Stimulated activated CD4-positive, alpha-beta T cell treated with anti-CD3 and anti-CD28 coated beads, Interleukin-2, amount 100 ng/mL, for 48 hours (primary cell): ENCODE measurements at regions not wholly inside any gene's neighbourhood (a gene's known extent, or its start where the extent isn't known, plus 50 kb on each side); places are given as distances from the start of the nearest gene placed in this dataset.
"Not testable (repeated sequence)": the region's sequence is repeated elsewhere in the genome, so short reads cannot be mapped to it uniquely, and the experiment has no call there.

ENCODE experiments used
- DNase-seq, 2 donors: peaks; one replicate each; pipeline ENCODE4 v3.0.0-alpha.2; 2020

DNA sequence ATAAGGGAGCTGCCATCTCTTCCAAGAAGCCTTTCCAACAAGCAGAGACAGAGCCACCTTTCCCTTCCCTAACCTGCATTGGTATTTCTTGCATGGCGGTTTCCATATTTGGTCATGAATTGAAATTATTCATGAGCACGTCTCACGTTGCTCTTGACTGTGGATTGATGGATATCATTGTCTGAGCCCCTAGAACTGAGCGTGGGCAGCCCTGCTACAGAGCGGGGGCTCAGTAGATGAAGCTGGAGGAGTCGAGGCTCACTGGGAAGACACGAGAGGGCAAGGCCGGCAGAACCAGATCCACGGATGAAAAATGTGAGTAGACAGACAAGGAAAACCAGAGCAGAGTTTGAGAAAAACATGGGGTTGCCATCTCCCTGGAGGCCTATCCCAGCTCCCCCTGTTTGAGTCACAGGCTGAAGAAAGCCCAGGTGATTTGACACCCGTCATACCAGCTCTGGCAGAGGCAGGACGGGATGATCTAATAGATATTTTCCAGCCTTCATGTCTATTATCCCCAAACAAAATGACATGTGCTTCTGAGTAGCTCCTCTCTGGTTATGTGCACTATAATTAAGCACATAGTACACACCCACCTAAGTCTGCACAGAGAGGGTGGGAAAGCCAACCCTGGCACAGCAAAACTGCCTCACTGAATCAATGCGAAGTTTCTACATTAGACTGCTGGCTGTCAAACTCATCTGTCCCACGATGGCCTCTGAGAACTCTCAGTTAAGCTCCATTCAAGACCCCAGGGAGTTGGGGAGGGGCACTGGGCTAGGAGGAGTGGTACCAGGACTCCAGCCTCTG lies 363.5 kb upstream of the KLHL29 start:
- DNase-seq: no peak

DNA sequence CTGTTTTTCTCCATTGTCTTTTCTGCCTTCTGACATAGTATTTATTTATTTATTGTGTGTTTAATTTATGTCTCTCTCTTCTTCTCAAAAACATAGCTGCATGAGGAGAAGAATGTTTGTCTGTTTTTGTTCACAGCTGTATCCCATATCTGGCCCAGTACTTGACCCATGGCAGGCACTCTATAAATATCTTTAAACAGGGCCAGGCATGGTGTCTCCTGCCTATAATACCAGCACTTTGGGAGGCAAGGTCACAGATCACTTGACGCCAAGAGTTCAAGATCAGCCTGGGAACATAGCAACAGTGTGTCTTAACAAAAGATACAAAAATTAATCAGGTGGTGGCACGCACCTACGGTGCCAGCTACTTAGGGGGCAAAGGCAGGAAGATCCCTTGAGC lies 361.3 kb upstream of the KLHL29 start:
- DNase-seq: no peak

DNA sequence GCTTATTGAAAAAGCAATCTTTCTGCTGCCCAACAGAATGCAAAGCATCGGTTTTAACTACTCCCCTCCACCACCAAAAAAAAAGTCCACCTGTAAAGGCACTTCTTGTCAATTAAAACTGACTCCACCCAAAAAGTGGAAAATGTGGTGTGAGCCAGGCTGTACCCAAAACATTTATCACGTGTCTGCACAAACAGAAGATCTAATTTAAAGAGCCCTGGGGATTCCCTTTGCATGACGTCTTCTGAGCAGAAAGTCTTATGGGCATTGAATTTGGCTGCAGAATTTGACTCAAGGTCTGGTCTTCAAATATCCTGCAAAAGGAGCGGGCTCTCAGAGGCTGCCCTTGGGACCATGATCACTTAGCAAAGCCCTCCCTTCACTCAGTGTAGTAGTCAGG lies 358.3 kb upstream of the KLHL29 start:
- DNase-seq: no peak

DNA sequence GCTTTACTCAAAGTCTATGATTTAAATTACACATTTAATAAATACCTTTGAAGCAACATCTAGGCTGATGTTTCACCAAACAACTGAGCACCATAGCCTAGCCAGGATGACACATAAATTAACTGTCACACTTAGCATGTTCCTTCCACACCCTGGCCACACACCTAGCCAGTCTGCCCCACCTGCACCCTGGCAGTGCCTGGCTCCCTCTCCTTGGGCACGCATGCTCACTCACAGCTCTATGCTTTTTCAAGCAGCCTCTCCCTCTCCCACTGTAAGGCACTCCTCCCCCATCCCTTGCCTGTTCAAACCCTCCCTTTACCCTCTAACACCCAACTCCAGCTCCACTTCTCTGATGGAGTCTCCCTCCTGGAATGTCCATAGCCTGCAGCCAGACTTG lies 357.6 kb upstream of the KLHL29 start:
- no peak for DNase-seq

DNA sequence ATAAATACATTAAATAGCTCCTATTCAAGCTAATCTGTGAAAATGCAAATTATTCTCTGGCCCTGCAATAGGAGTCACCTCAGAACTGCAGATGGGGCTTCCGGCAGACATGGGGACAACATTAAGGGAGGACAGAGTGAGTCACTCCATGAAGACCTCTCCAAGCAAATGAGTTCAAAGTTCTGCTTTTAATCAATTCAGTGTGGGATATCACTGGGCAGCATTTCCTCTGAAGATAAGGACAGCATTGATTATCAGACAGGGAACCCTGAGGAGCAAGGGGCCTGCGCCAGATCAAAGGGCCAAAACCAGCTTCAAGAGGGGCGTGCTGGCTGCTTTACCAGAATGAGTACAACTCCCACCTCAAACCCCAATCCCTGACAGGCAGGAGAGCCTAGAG lies 356.9 kb upstream of the KLHL29 start:
- no peak for DNase-seq

DNA sequence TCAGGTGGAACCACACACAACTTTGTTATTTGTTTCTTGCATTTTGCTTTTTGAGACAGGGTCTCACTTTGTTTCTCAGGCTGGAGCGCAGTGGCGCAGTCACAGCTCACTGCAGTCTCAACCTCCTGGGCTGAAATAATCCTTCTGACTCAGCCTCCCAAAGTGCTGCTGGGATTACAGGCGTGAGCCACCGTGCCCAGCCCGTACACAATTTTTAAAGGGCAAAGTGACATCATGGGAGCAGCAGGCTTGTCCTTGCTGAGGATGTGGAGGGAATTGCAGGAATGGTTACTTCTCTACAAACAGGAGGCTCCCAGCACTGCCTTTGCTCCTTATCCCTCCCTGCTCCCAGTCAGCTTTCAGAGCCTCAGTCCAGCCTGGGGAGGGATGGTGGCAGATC lies 355.9 kb upstream of the KLHL29 start:
- no peak for DNase-seq

DNA sequence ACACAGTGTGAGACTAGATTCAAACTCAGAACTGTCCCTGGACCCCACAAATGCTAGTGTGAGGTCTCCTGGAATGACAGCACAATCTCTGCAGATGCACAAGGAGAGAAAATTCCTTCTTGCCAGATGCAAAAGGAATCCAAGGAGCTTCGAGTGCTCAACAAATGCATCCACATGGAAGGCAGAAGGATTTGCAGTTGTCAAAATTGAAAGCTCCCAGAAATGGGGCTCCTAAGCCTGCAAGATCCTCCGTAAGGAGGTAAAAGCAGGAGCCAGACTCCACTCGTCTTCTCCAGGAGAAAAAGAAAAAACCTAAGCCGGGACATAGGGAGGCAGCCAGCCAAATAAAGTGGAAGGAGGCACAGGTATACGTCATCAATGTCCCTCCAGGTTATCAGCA lies 355.0 kb upstream of the KLHL29 start:
- DNase-seq: no peak

DNA sequence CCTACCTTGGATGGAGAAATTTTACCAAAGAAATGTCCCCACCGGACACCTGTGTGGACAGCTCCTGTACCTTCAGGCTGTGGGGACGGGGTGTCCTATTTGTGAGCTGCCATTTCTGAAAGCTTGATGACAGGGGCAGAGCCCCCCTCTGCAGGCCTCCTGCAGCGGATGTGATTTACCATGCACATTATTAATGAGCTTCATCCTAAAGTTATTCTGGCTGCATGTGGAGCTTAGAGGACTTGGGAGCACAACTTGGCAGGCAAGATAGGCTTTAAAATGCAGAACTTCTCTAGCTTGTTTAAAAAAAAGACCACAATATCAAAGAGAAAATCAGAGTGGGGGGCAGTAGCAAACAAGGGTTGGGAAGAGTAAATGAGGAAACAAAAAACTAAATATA lies 350.0 kb upstream of the KLHL29 start:
- DNase-seq: no peak

DNA sequence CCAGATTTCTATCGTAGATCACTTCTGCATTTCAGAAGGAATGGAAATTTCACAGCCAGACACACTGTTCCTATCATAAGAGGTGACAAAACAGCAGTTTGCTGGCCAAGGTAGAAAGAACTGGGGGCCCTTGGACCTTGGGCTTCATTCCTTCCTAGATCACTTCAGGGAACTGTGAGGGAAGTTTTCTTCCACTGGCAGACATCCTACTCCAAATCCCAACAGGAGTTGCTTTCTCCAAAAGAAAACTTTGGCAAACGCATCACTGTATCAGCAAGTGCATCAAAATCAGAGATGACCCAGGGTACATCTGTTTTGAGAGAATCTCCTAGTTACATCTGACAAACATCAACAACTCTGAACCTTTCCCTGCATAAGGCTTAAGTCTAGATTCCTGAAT lies 348.4 kb upstream of the KLHL29 start:
- DNase-seq: no peak

DNA sequence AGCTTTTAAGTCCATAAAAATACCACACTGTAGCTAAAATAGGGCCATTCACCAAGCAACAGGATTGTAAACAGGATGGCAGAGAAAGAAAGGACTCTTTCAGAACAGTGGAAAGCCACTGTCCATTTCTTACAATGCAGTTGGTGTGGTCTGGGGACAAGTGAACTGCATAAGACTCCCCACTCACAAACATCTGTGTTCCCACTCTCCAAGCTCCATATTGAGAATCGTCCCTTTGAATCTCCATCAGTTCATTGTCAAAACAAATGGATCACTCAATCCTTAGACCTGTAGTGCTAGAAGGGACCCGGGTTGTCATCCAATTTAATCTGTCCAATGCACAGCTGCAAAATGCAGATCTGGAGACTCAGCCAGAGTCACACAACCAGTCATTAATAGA lies 347.4 kb upstream of the KLHL29 start:
- DNase-seq: no peak

DNA sequence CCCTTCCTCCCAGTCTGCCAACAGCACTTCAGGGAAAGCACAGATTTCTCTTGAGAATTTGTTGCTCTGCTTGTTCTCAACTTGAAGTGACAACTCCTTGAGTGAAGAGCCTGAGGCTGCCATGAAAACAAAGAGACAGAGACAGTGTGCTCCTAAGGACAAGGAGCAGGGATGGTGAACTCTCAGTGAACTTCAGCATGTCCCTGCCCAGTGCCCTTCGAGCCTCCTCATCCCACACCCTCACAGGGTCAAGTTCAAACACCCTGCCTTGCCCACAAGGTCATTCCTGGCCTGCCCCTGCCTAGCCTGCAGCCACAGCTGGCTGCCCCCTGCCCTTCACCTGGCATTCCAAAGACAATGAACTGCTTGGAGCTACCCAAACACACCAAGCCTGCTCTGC lies 343.5 kb upstream of the KLHL29 start:
- no peak for DNase-seq

DNA sequence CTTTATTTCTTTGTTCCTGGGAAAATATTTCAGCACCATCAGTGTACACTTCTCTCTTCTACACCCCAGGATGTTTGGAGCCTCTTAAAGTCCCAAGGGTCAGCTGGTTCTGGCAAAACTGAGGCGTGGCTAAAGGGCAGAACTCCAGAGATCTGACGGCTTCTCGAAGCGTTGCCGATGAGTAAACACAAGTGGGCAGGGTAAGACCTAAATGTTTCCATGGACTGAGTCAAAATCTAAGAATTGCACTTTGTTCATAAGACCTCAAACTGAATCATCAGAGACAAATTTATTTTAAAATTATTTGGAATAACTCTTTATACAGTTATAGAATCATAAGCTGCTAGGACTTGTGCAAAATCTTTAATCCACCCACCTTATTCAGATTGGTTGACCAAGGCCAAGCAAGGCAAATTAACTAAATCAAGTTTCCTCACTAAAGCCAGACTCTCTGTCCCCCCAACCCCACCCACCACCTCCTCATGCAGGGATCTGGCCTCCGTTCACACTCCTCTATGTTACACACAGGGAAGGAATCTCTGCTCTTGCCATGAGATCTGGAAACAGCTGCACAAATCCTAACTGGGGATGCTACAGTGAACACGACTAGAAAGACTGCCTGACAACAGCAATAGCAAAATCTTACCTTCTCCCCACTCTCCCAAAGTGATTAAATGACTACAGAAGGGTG lies 342.6 kb upstream of the KLHL29 start:
- no peak for DNase-seq

DNA sequence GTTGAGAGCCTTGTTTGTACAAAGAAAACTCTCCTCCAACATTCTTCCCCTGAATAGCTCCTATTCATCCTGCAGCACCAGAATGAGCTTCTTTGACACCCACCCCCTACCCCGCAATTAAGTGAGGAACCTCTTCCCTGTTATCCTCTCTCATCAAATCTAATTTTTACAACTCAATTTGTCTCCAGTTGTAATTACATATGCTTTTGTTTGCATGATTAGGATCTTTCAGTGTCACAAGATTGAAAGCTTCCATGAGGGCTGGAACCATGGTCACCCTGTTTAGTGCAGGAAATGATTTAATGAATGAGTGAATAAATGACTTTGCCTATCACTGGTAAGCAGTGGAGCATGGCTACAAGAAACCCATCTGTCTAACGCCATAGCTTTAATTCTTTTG lies 334.6 kb upstream of the KLHL29 start:
- no peak for DNase-seq

DNA sequence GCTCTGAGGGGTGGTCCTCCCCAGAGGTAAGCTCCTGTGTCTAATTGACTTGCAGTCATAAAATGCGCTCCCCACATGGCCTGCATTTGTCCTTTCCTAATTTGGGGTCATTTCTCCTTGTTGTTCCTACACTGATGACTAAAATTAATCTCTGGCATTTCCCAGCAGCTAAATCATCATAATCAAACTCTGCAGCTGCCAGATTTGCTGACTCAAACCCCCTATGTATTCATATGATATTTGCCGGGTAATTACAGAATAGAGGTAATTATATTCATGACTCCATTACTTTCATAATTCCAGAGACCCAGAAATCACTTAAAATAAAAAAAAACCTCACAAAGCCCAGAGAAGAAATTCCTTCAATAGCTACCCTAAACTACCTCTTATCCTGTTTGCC lies 331.4 kb upstream of the KLHL29 start:
- DNase-seq: no peak

DNA sequence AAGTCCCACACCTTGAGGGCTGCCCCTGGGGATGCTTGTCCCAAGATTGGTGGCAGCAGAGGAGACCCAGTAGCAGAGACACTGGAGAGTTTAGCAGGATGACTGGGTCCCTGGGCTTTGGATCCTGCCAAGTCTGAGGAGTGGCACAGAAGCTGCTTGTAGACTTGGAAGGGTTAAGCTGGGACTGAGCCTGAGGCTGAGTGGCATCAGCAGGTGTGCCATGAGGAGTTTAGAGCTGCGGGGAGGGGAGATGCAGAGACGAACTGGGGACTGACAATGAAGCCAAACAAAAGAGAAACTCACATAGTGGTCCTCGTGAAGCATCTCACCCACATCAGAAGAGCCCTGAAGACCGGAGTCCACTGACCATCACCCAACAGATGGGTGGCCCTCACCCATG lies 329.7 kb upstream of the KLHL29 start:
- DNase-seq: no peak

DNA sequence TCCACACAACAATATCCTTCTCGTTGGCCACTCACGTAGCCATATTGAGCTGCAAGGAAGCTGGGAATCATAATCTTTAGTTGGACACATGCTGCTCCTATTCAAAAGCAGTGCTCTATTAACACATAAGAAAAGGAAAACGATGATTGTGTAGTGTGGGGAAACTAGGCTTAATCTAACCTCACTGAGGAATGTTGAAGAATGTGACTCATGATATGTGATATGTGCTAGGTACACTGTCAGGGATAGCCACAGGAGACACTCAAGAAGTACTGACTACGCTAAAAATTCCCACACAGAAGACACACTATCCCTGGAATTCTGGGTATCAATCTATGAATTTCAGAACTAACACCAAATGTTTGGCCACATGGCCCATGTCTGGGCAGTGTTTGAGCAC lies 328.1 kb upstream of the KLHL29 start:
- DNase-seq: not testable (repeated sequence)

DNA sequence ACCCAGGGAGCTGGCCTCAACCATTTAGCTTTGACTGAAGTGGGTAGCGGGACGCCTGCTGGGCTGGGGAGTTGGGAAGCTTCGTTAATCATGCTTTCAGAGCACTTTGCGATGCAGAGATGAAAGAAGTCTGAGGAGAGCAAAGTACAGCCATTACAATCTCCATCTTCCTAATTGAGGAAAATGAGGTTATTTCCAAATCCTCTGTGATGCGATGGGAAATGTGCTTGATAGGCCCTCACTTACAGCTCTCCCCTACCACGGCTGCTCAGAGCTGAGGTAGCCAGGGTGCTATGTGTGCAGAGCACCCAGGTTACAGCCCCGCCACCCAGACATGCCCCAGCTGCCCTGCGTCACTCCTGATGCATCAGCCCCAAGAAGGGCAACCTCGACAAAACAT lies 326.5 kb upstream of the KLHL29 start:
- no peak for DNase-seq

DNA sequence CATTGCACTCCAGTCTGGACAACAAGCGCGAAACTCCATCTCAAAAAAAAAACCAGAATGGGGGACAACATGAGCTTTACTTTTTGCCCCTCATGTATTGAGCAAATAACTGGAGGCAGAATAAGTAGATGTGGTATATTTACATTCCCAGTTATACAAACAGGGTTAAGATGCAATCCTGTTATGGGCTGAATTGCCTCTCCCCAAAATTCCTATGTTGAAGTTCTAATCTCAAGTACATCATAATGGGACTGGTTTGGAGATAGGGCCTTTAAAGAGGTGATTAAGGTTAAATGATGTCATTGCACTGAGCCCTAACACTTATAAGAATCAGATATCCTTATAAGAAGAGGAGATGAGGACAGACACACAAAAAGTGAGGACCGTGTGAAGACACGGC lies 319.8 kb upstream of the KLHL29 start:
- DNase-seq: no peak

DNA sequence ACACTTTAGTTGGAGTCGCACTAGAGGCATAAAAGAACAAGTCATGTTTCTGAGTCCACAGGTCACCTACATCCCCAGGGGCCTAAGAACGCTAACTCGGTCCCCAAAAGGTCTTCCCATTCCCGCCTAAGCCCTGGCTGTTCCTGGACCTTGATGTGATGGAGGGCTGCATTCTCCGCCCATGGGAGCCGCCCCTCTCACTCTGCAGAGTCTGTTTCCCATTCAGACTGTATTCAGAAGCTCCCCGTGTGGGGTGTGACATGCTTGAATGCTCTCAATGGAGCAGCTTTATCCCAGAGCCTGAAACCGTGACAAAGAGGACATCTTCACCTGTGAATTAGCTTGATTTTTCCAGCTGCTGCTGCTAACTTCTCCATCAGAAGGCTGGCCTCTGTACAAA lies 319.0 kb upstream of the KLHL29 start:
- DNase-seq: no peak

DNA sequence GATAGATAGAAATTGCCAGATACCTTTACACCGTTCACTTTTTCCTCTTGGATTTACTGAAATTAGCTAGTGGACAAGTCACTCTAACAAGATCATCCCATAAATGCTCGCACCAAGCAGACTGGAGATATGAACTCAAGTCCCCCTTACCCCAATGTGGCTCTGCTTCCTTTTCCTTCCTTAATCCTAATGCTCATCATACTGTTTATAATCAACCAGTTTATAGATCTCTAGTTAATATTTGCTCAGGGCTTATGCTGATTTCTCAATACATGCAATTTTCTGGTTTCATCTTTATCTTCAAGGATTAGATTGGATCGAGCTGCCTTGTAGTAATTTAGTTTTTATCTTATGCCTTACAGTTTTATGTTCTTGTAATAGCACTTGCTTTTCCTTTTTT lies 318.3 kb upstream of the KLHL29 start:
- no peak for DNase-seq

DNA sequence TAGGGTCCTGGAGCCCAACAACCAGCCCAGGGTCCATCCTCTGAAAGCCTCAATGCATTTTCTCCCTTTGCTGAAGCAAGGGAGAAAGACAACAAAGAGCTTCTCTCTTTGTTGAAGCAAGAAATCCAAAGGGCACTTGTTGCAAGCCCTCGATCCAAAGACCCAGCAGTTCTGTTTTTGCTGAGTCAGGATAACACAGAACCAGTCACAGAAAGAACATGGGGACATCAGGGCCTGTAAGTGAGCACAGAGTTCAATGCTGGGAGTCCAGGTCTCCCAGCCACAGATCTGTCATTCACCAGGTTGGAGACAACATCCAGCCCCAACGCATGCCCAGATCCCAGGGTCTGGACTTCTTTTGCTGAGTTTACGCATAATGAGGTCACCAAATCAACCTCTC lies 315.8 kb upstream of the KLHL29 start:
- no peak for DNase-seq

DNA sequence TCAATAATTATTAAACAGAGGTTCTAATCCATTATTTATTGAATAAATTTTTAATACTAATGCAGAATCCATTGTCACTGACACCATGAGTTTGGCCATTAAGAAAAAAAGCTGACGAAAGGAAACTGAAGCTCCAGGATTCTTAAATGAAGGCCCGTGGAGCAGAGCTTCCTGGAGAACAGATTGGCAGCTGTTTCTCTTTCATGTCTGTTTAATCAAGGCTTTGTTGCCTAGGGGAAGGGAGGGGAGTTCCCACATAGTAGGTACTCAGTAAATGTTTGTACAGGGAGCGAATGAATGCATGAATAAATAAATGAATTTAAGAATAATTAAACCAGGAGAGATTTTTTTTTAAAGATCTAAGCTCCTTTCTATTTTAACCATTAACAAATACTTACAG lies 315.1 kb upstream of the KLHL29 start:
- DNase-seq: no peak

DNA sequence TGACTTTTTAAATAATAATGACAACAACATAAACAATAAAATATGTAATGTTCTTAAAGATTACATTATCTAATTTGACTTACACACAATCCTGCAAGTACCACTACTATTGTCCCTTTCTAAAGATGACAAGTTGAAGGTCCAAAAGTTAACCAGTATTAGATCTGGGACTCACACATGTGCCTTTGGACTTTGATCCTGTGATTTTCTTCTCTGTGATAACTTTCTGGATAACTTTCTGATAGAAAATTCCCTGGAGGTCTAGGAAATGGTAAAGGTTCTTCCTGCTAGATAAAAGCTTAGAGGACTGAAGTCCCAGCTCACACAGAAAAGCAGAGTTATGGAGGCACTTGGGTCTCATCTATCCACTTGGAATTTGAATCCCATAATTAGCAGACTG lies 311.9 kb upstream of the KLHL29 start:
- DNase-seq: no peak

DNA sequence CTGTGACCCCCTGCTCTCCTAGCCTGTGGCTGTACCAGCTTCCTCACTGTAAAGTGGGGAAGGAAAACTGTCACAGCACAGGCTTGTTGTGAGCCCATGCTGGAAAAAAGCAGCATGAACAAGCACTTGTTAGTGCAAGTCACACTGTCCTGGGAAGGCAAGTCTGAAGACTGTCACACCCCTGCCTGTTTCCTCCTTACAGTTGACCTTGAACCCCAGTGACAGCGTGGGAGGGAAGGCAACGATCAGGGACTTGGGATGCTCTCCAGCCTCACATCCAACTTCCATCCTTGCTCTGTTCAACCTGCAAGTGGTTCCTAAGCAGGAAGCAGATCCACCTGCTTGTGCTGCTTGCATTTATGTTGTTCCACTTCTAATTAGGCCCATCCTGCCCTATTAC lies 311.3 kb upstream of the KLHL29 start:
- no peak for DNase-seq

DNA sequence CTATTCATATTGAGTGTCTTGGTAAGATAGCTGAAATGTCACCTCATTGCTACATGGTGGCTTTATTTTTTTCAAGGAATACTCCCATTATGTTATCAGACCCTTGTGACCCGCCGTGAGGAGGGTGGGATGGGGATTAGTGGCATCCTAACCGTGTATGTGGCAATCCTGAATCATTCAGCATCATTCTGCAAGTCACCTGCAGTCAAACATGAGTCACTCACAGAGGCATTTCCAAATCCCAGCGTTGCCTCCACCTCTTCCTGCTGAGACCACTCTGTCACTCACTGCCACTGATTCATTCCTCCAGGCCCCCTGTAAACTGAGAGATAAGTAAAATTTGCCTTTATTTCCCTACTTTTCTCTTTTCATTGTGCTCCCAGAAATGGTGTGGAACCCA lies 307.4 kb upstream of the KLHL29 start:
- DNase-seq: no peak
